DND-41 (cell line): ENCODE measurements at regions not wholly inside any gene's neighbourhood (a gene's known extent, or its start where the extent isn't known, plus 50 kb on each side); places are given as distances from the start of the nearest gene placed in this dataset.

ENCODE experiments used
- CTCF ChIP-seq: IDR thresholded peaks from 2 replicates; pipeline ENCODE4 v1.5.1; 2012; ENCODE audit warnings: borderline replicate concordance, low read length, moderate library complexity, mild to moderate bottlenecking; ENCODE audit not compliant: poor library complexity, severe bottlenecking; ENCODE audit errors: extremely low read depth
- EZH2 ChIP-seq: IDR thresholded peaks from 3 replicates; pipeline ENCODE4 v1.6.1; 2012; ENCODE audit warnings: borderline replicate concordance, low read depth, mild to moderate bottlenecking, moderate library complexity, low read length, inconsistent platforms; ENCODE audit not compliant: severe bottlenecking

- TF ChIP-seq EZH2 (no peak), CTCF (no peak)
Measured at GRCh38 chr17:59469786-59470485, 95.5 kb upstream of the DHX40 start.
